MCF 10A (cell line): ENCODE measurements at regions not wholly inside any gene's neighbourhood (a gene's known extent, or its start where the extent isn't known, plus 50 kb on each side); places are given as distances from the start of the nearest gene placed in this dataset.

Source experiments
- BruUV-seq: library from RNA; stranded (reverse); fragments of 400-500 nt; replicated peaks from 2 replicates; lab custom pipeline; 2021; lab: Mats Ljungman, UMichigan
- CTCF ChIA-PET: fragments of 300-600 bp; sonication (Branson Sonifier 250); formaldehyde crosslinking; extraction: SDS; loops from one replicate; lab custom pipeline; 2021; ENCODE audit warnings: antibody characterized with exemption, inconsistent platforms; lab: Yijun Ruan, JAX
- POLR2A ChIA-PET: fragments of 300-600, 350-650 bp; sonication (Branson Sonifier 250); formaldehyde crosslinking; extraction: SDS; loops from one replicate; lab custom pipeline; 2020; ENCODE audit warnings: antibody characterized with exemption, inconsistent platforms; lab: Yijun Ruan, JAX
- DNase-seq: peaks from one replicate; pipeline ENCODE4 v3.0.0-alpha.2; 2018; ENCODE audit not compliant: unreplicated experiment
- H3K27ac Mint-ChIP-seq: one replicate; pipeline ENCODE4 v1.8.0; 2022; ENCODE audit warnings: mild to moderate bottlenecking, low read depth, mixed read lengths; ENCODE audit not compliant: unreplicated experiment
- H3K27me3 Mint-ChIP-seq: one replicate; pipeline ENCODE4 v1.8.0; 2022; ENCODE audit warnings: mixed read lengths; ENCODE audit not compliant: insufficient read depth, unreplicated experiment
- H3K36me3 Mint-ChIP-seq: one replicate; pipeline ENCODE4 v1.8.0; 2022; ENCODE audit warnings: mild to moderate bottlenecking, moderate library complexity, mixed read lengths; ENCODE audit not compliant: insufficient read depth, unreplicated experiment
- H3K4me1 Mint-ChIP-seq: one replicate; pipeline ENCODE4 v1.8.0; 2022; ENCODE audit warnings: mixed read lengths; ENCODE audit not compliant: insufficient read depth, unreplicated experiment
- H3K4me3 Mint-ChIP-seq: one replicate; pipeline ENCODE4 v1.8.0; 2022; ENCODE audit warnings: mild to moderate bottlenecking, moderate library complexity, mixed read lengths; ENCODE audit not compliant: unreplicated experiment
- H3K9me3 Mint-ChIP-seq: one replicate; pipeline ENCODE4 v1.8.0; 2022; ENCODE audit warnings: mixed read lengths; ENCODE audit not compliant: unreplicated experiment
- CTCF ChIP-seq: fragments of 200-600 bp; IDR thresholded peaks from one replicate; pipeline ENCODE4 v1.8.0; 2022; ENCODE audit warnings: antibody characterized with exemption, mild to moderate bottlenecking; ENCODE audit not compliant: unreplicated experiment
- intact Hi-C: fragments of 100-400 bp; cut with micrococcal nuclease; formaldehyde crosslinking; loops from 2 replicates; pipeline ENCODE4 v1.14.1; 2022

GRCh38 chrX:129108936-129109335, 414.4 kb downstream of the SMARCA1 start:
- no peak for DNase-seq
- POLR2A ChIA-PET: no interaction called here
- no peak overlapping the region for H3K4me3 Mint-ChIP-seq
- intact Hi-C loops: no loop called here
- TF ChIP-seq CTCF: no peak
- H3K36me3 Mint-ChIP-seq: no peaks in the 10 kb centered on the region
- no peaks in the 10 kb centered on the region for H3K27me3 Mint-ChIP-seq
- H3K9me3 Mint-ChIP-seq: no peaks in the 10 kb centered on the region
- no TSS peak for BruUV-seq
- H3K27ac Mint-ChIP-seq: no peak overlapping the region
- no peaks in the 10 kb centered on the region for H3K4me1 Mint-ChIP-seq
- CTCF ChIA-PET: interaction anchor here (0.8 to 1.1 kb wide), 2 partner anchors 41 to 292 kb away, joined by 3 read pairs; no protein-coding TSS in a partner anchor

GRCh38 chrX:129099207-129099606, 424.1 kb downstream of the SMARCA1 start:
- no peak for DNase-seq
- intact Hi-C loops: no loop called here
- BruUV-seq: no TSS peak
- TF ChIP-seq CTCF: no peak
- POLR2A ChIA-PET: no interaction called here
- Mint-ChIP-seq H3K36me3 (no peaks in the 10 kb centered on the region), H3K27me3 (no peaks in the 10 kb centered on the region), H3K9me3 (peaks cover 10% of the 10 kb centered on the region), H3K27ac (no peak overlapping the region), H3K4me1 (no peaks in the 10 kb centered on the region), H3K4me3 (no peak overlapping the region)
- CTCF ChIA-PET: no interaction called here

GRCh38 chrX:129097668-129098067, 425.6 kb downstream of the SMARCA1 start:
- no peaks in the 10 kb centered on the region for H3K27me3 Mint-ChIP-seq
- no peaks in the 10 kb centered on the region for H3K4me1 Mint-ChIP-seq
- no peak overlapping the region for H3K27ac Mint-ChIP-seq
- DNase-seq: no peak
- ChIA-PET POLR2A (no interaction called here), CTCF (no interaction called here)
- no TSS peak for BruUV-seq
- no peaks in the 10 kb centered on the region for H3K36me3 Mint-ChIP-seq
- TF ChIP-seq CTCF: no peak
- peaks cover 10% of the 10 kb centered on the region for H3K9me3 Mint-ChIP-seq
- no peak overlapping the region for H3K4me3 Mint-ChIP-seq
- intact Hi-C loops: no loop called here

GRCh38 chrX:129093706-129094105, 429.6 kb downstream of the SMARCA1 start:
- Mint-ChIP-seq H3K36me3 (no peaks in the 10 kb centered on the region), H3K27me3 (no peaks in the 10 kb centered on the region), H3K4me3 (no peak overlapping the region), H3K9me3 (peaks cover 10% of the 10 kb centered on the region), H3K27ac (no peak overlapping the region), H3K4me1 (no peaks in the 10 kb centered on the region)
- CTCF ChIA-PET: no interaction called here
- no TSS peak for BruUV-seq
- TF ChIP-seq CTCF: no peak
- no peak for DNase-seq
- POLR2A ChIA-PET: no interaction called here
- intact Hi-C loops: no loop called here
